CD4-positive, alpha-beta T cell treated with Interleukin-17A for 4 hours (primary cell): ENCODE measurements at regions not wholly inside any gene's neighbourhood (a gene's known extent, or its start where the extent isn't known, plus 50 kb on each side); places are given as distances from the start of the nearest gene placed in this dataset.

Source experiments
- DNase-seq: peaks from one replicate; pipeline ENCODE4 v3.0.0-alpha.2; 2020; ENCODE audit warnings: mixed read lengths

DNA sequence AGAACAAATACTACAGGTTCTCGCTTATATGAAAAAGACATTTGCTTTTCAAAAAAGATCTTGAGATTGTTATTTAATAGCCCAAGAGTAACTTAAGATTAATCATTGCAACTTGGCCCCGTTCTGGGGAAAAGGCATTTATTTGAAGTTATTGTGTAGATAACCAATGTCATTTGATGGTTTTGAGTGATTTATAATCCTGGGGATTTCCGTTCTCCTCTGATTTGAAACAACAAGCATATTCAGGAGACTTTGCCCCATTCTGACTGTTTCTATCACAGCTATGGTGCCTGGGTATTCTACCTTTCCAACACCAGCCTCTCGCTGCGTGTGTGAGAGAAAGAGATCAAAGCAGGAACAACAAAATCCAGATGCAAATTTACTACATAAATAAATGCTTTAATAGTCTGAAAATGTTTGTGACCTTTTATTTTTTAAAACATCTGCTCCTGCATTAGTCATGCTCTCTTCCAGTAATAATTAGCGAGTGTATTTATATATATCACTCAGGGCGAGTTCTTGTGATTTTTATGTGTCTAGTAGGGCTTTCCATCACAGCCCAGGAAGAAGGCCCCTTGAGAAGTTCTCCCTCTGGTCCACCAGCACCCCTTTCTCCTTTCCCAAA is 197.9 kb upstream of the FOXQ1 start:
- DNase-seq, result no peak

GRCh38 chr6:1111361-1111760 is 200.5 kb upstream of the FOXQ1 start:
- no peak for DNase-seq

GRCh38 chr6:1110941-1111349 is 201.0 kb upstream of the FOXQ1 start:
- DNase-seq, result no peak

- no peak for DNase-seq
Measured at GRCh38 chr6:1110164-1110563, 201.7 kb upstream of the FOXQ1 start.

GRCh38 chr6:1109134-1109533 is 202.8 kb upstream of the FOXQ1 start:
- no peak for DNase-seq

GRCh38 chr6:1108198-1108597 is 203.7 kb upstream of the FOXQ1 start:
- DNase-seq, result no peak

DNA sequence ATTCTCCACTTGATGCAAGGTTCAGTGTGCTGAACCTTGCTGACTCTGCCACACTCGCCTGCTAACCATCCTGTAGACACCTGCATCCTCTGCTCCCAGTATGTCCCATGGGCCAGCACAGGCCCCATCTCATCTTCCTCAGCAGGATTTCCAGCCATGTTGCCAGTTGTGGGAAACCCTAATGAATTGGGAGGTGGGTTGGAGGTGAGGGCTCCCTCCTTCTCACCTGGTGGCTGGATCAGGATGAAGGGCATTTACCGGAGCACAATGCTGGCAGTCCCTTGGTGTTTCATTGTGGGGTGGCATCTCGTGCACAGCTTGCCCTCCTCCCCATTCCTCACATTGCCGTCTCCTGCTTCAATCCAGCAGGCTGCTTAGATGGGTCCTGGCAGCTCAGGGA is 204.3 kb upstream of the FOXQ1 start:
- no peak for DNase-seq

- DNase-seq, result no peak
Measured at GRCh38 chr6:1105833-1106400, 206.0 kb upstream of the FOXQ1 start.

DNA sequence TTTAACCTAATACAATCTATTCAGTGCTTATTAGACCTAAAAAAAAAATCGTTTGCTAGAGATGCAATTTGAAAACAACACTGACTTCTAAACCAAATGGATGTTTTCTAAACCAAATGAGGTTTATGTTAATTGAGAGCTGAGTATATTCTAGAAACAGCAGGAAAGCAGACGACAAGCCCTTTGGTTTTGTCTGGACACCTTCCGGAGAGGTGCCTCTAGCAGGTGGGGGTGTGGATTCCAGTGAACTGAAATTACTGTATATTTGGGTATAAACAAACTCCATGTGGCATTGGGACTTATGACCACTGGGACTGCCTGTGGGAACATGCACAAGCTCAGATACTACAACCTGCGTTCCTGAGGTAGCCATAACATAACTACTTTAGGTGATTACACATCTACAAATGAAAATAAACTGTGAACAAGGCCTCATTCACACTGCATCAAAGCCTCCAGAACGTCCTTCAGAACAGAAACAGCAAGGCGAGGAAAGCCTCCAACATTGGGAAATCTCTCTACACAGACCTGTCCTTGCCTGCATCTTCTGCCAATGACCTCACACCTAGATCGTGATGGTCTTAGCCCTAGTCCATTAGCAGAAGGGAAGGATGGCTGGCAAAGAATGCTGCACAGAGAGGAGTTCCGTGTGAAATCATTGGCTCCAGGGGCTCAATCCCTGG is 206.8 kb upstream of the FOXQ1 start:
- no peak for DNase-seq

- DNase-seq, result no peak
Measured at GRCh38 chr6:1103945-1104623, 207.8 kb upstream of the FOXQ1 start.

DNA sequence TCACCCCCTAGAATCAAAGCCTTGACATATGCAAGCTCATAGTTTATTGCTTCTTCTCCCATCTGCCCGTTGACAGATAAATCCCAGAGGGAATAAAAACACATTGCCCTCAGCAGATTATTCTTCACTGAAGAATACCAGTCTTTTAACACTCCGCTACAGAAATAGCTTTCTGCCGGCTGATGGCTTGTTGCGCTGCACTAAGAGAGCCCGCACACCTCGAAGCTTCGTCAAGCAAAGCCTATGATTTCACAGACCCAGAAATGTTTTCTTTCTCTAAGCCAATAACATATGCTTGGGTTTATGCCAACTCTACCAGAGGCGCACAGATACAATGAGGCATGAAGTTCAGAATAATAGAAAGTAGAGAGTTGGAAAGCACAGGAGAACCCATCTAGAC is 208.9 kb upstream of the FOXQ1 start:
- no peak for DNase-seq

- no peak for DNase-seq
Measured at GRCh38 chr6:1100269-1100668, 211.6 kb upstream of the FOXQ1 start.

- DNase-seq, result no peak
Measured at GRCh38 chr6:1099264-1099663, 212.6 kb upstream of the FOXQ1 start.

- no peak for DNase-seq
Measured at GRCh38 chr6:1096967-1097765, 214.7 kb upstream of the FOXQ1 start.

DNA sequence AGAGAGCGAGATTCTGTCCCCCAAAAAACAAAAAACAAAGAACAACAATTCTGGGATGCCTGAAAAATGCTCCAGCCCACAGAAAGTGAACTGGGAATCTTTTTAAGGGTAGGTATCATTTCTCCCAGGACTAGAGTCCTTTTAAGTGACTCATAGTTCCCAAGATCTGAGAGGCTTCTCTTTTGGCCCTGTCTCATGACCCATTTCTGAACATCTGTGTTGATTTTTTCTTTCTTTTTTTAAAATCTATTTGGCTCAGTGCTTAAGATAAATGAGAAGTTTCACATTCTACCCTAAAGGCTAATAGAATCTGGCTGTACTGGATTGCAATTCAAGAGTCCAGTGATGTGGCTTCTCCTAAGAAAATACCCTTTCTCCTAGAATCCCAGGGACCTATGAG is 217.6 kb upstream of the FOXQ1 start:
- DNase-seq, result no peak

GRCh38 chr6:1091900-1092299 is 220.0 kb upstream of the FOXQ1 start:
- no peak for DNase-seq

GRCh38 chr6:1089859-1090258 is 222.0 kb upstream of the FOXQ1 start:
- DNase-seq, result no peak

DNA sequence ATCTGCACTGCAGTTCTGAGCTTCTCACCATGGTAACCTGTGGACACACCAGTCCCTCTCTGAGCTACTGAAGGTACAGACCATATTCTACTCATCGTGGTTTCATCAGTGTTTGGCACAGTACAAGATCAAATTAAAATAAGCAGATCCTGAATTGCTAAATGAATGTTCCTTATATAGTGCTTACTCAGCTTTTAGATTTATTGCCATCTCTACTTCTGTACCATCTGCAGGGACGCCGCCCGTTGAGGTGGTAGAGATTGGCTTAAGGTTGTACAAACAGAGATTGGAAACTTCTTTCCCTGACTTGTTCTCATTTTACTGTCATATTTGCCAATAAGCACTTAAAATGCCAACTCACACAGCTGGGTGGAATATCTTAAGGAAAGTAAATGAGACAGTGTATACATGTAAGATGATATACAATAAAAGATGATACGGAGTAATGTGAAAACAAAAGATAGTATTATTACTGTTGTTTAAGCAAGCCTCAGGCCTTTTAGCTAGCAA is 223.4 kb upstream of the FOXQ1 start:
- no peak for DNase-seq

DNA sequence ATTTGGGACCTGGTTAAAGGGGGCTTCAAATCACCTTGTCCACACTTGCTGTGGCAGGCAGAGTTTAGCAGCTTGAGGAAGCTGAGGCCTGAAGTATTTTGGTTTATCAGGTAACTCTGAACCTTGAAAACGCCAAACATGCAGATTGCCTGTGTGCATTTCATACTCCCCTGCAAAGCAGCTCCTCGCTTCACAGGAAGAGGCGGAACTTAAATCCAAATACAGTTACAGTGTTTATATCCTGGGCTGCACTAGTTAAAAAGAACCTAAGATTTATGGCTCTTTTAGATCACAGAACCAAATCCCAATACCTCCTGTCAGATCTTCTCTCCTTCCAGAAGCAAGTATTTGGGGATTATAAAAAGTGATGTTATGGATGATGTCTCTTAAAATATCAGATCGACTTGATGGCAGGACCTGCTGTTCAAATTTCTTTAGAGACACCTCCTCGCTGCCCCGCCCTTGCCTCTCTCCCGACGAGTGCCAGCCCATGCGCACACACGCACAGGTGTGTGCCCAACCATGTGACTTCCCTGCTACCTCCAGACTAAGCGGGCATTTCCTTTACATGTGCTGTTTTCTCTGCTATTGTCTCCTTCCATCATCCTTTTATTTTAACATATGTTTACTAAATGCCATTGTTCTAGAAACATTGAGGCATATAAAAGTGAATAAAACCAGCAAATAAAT is 224.6 kb upstream of the FOXQ1 start:
- DNase-seq, result no peak

DNA sequence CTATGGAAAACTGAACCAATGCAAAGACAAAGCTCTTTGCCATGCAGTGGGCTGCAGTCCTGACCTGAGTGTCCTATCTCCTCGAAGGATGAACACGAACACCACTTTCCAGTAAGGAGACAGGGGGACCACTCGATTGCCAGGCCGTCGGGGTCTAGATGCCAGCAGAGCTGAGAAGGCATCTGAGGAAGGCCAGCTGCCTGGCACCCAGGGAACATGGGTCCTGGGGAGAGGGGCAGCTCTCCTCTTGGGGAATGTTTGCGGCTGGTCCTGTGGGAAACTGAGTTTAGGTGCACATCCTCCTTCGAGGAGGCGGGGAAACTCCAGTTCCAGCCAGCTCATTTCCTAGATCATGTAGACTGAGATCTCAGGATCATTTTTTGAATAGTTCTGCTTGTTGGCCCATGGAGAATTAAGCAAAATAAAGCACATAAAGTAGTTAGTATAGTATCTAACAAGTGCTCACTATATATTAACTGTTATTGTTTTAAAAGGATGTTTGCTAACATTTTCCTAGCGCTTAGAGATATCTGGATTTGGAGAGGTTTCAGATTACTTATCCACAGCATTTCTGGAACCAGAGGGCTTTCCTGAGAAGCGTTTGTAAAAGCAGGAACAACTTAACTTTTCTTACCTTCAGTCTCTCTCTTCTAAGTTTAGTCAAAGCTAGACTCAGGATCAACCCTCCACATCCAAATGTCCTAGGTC is 225.3 kb upstream of the FOXQ1 start:
- no peak for DNase-seq

- no peak for DNase-seq
Measured at GRCh38 chr6:1082285-1082935, 229.5 kb upstream of the FOXQ1 start.
